ENCODE measurements at regions not wholly inside any gene's neighbourhood (a gene's known extent, or its start where the extent isn't known, plus 50 kb on each side); places are given as distances from the start of the nearest gene placed in this dataset.

GRCh38 chr2:217479566-217479965, 523.2 kb downstream of the TNS1 start:
- TF ChIP-seq POLR2A (IDR thresholded peaks at IDR 0.05) = no peak
- no peak for TF ChIP-seq CTCF (IDR thresholded peaks at IDR 0.05)

Data from testis (tissue), 2 donors.